BLaER1 (cell line): ENCODE measurements at regions not wholly inside any gene's neighbourhood (a gene's known extent, or its start where the extent isn't known, plus 50 kb on each side); places are given as distances from the start of the nearest gene placed in this dataset.
"Not testable (repeated sequence)": the region's sequence is repeated elsewhere in the genome, so short reads cannot be mapped to it uniquely, and the experiment has no call there.

Experiments used
- H3K27ac ChIP-seq: shearing (Covaris generic); formaldehyde crosslinking; 2 replicates; pipeline ENCODE4 v1.8.1; 2022
- H3K27me3 ChIP-seq: shearing (Covaris generic); formaldehyde crosslinking; 2 replicates; pipeline ENCODE4 v1.8.1; 2022
- H3K36me3 ChIP-seq: shearing (Covaris generic); formaldehyde crosslinking; 2 replicates; pipeline ENCODE4 v1.8.1; 2022
- H3K4me1 ChIP-seq: shearing (Covaris generic); formaldehyde crosslinking; 2 replicates; pipeline ENCODE4 v1.8.1; 2022
- H3K4me2 ChIP-seq: shearing (Covaris generic); formaldehyde crosslinking; 2 replicates; pipeline ENCODE4 v1.8.1; 2022
- H3K4me3 ChIP-seq: shearing (Covaris generic); formaldehyde crosslinking; 2 replicates; pipeline ENCODE4 v1.8.1; 2022
- H3K9ac ChIP-seq: shearing (Covaris generic); formaldehyde crosslinking; 2 replicates; pipeline ENCODE4 v1.8.1; 2022
- H3K9me3 ChIP-seq: shearing (Covaris generic); formaldehyde crosslinking; 2 replicates; pipeline ENCODE4 v1.8.1; 2022
- H4K20me1 ChIP-seq: shearing (Covaris generic); formaldehyde crosslinking; 2 replicates; pipeline ENCODE4 v1.8.1; 2022
- Cebpa-rat ChIP-seq: shearing (Covaris generic); IDR thresholded peaks from 2 replicates; pipeline ENCODE4 v1.8.1; 2022

GRCh38 chr3:20515834-20516233, 329.8 kb upstream of the SGO1 start:
- no peaks in the 10 kb centered on the region for H3K9me3 ChIP-seq
- no peaks in the 10 kb centered on the region for H4K20me1 ChIP-seq
- H3K27ac ChIP-seq: no peak overlapping the region
- H3K27me3 ChIP-seq: no peaks in the 10 kb centered on the region
- no peak for TF ChIP-seq Cebpa-rat
- H3K4me3 ChIP-seq: no peak overlapping the region
- no peak overlapping the region for H3K4me2 ChIP-seq
- no peaks in the 10 kb centered on the region for H3K4me1 ChIP-seq
- H3K36me3 ChIP-seq: no peaks in the 10 kb centered on the region
- H3K9ac ChIP-seq: no peak overlapping the region

GRCh38 chr3:20511863-20512505, 326.0 kb upstream of the SGO1 start:
- TF ChIP-seq Cebpa-rat: no peak
- Histone ChIP-seq H3K9ac (no peak overlapping the region), H3K27me3 (no peaks in the 10 kb centered on the region), H3K4me3 (no peak overlapping the region), H3K36me3 (no peaks in the 10 kb centered on the region), H3K27ac (no peak overlapping the region), H3K4me2 (no peak overlapping the region), H3K9me3 (no peaks in the 10 kb centered on the region), H3K4me1 (no peaks in the 10 kb centered on the region), H4K20me1 (no peaks in the 10 kb centered on the region)

- Histone ChIP-seq H3K4me1 (no peaks in the 10 kb centered on the region), H3K36me3 (no peaks in the 10 kb centered on the region), H3K4me3 (no peak overlapping the region), H3K9ac (no peak overlapping the region), H4K20me1 (no peaks in the 10 kb centered on the region), H3K4me2 (no peak overlapping the region), H3K27ac (no peak overlapping the region), H3K27me3 (no peaks in the 10 kb centered on the region), H3K9me3 (no peaks in the 10 kb centered on the region)
- no peak for TF ChIP-seq Cebpa-rat
These were observed 324.4 kb upstream of the SGO1 start for GRCh38 chr3:20510396-20510795.

- Histone ChIP-seq H3K4me3 (no peak overlapping the region), H3K9me3 (no peaks in the 10 kb centered on the region), H3K27me3 (no peaks in the 10 kb centered on the region), H3K4me1 (no peaks in the 10 kb centered on the region), H3K36me3 (no peaks in the 10 kb centered on the region), H3K4me2 (no peak overlapping the region), H3K27ac (no peak overlapping the region), H3K9ac (no peak overlapping the region), H4K20me1 (no peaks in the 10 kb centered on the region)
- no peak for TF ChIP-seq Cebpa-rat
These were observed 317.5 kb upstream of the SGO1 start for GRCh38 chr3:20503394-20504082.

GRCh38 chr3:20490996-20491395, 305.0 kb upstream of the SGO1 start:
- H3K4me1 ChIP-seq: no peaks in the 10 kb centered on the region
- no peaks in the 10 kb centered on the region for H4K20me1 ChIP-seq
- no peak overlapping the region for H3K4me3 ChIP-seq
- no peak overlapping the region for H3K9ac ChIP-seq
- no peaks in the 10 kb centered on the region for H3K27me3 ChIP-seq
- H3K9me3 ChIP-seq: no peaks in the 10 kb centered on the region
- no peak overlapping the region for H3K4me2 ChIP-seq
- no peak for TF ChIP-seq Cebpa-rat
- H3K27ac ChIP-seq: no peak overlapping the region
- H3K36me3 ChIP-seq: no peaks in the 10 kb centered on the region

- peaks cover 11% of the 10 kb centered on the region for H3K9me3 ChIP-seq
- no peak for TF ChIP-seq Cebpa-rat
These were observed 302.1 kb upstream of the SGO1 start for GRCh38 chr3:20488151-20488550.

GRCh38 chr3:20484126-20484525, 298.1 kb upstream of the SGO1 start:
- no peak overlapping the region for H3K9ac ChIP-seq
- no peaks in the 10 kb centered on the region for H3K36me3 ChIP-seq
- H3K4me3 ChIP-seq: no peak overlapping the region
- H3K4me2 ChIP-seq: no peak overlapping the region
- H4K20me1 ChIP-seq: no peaks in the 10 kb centered on the region
- peaks cover 20% of the 10 kb centered on the region for H3K9me3 ChIP-seq
- TF ChIP-seq Cebpa-rat: no peak
- H3K4me1 ChIP-seq: no peaks in the 10 kb centered on the region
- H3K27ac ChIP-seq: no peak overlapping the region
- H3K27me3 ChIP-seq: no peaks in the 10 kb centered on the region

More at GRCh38 chr3:20488151-20488550, 302.1 kb upstream of the SGO1 start:
- no peaks in the 10 kb centered on the region for H4K20me1 ChIP-seq
- H3K4me1 ChIP-seq: no peaks in the 10 kb centered on the region
- H3K4me3 ChIP-seq: no peak overlapping the region
- H3K27me3 ChIP-seq: no peaks in the 10 kb centered on the region
- no peak overlapping the region for H3K4me2 ChIP-seq
- no peaks in the 10 kb centered on the region for H3K36me3 ChIP-seq
- H3K9ac ChIP-seq: no peak overlapping the region
- H3K27ac ChIP-seq: no peak overlapping the region

GRCh38 chr3:20482350-20482749, 296.3 kb upstream of the SGO1 start:
- no peak overlapping the region for H3K4me2 ChIP-seq
- H3K4me3 ChIP-seq: no peak overlapping the region
- H3K9ac ChIP-seq: no peak overlapping the region
- H3K27me3 ChIP-seq: no peaks in the 10 kb centered on the region
- TF ChIP-seq Cebpa-rat: no peak
- H3K4me1 ChIP-seq: no peaks in the 10 kb centered on the region
- peaks cover 20% of the 10 kb centered on the region for H3K9me3 ChIP-seq
- no peak overlapping the region for H3K27ac ChIP-seq
- no peaks in the 10 kb centered on the region for H4K20me1 ChIP-seq
- no peaks in the 10 kb centered on the region for H3K36me3 ChIP-seq

GRCh38 chr3:20480786-20481365, 294.9 kb upstream of the SGO1 start:
- no peaks in the 10 kb centered on the region for H4K20me1 ChIP-seq
- H3K27me3 ChIP-seq: no peaks in the 10 kb centered on the region
- no peak overlapping the region for H3K4me3 ChIP-seq
- H3K9me3 ChIP-seq: peaks cover 20% of the 10 kb centered on the region
- no peaks in the 10 kb centered on the region for H3K4me1 ChIP-seq
- H3K27ac ChIP-seq: no peak overlapping the region
- H3K9ac ChIP-seq: no peak overlapping the region
- no peaks in the 10 kb centered on the region for H3K36me3 ChIP-seq
- no peak overlapping the region for H3K4me2 ChIP-seq
- no peak for TF ChIP-seq Cebpa-rat

- H3K27ac ChIP-seq: no peak overlapping the region
These were observed 292.4 kb upstream of the SGO1 start for GRCh38 chr3:20478436-20478835.

GRCh38 chr3:20464237-20464636, 278.2 kb upstream of the SGO1 start:
- not testable (repeated sequence) for H3K9me3 ChIP-seq, H3K27me3 ChIP-seq, H3K4me3 ChIP-seq, H3K36me3 ChIP-seq, H3K27ac ChIP-seq, H3K4me1 ChIP-seq, H3K4me2 ChIP-seq, H4K20me1 ChIP-seq, H3K9ac ChIP-seq

More at GRCh38 chr3:20478436-20478835, 292.4 kb upstream of the SGO1 start:
- no peak for TF ChIP-seq Cebpa-rat
- no peak overlapping the region for H3K4me3 ChIP-seq
- no peaks in the 10 kb centered on the region for H3K36me3 ChIP-seq
- peaks cover 11% of the 10 kb centered on the region for H3K9me3 ChIP-seq
- H3K9ac ChIP-seq: no peak overlapping the region
- no peaks in the 10 kb centered on the region for H3K27me3 ChIP-seq
- no peaks in the 10 kb centered on the region for H3K4me1 ChIP-seq
- H4K20me1 ChIP-seq: no peaks in the 10 kb centered on the region
- H3K4me2 ChIP-seq: no peak overlapping the region
